IMR-90 (cell line): ENCODE measurements at regions not wholly inside any gene's neighbourhood (a gene's known extent, or its start where the extent isn't known, plus 50 kb on each side); places are given as distances from the start of the nearest gene placed in this dataset.
A peak's percentile ranks its signal among the peaks of the same experiment; 100 is the strongest.

Source experiments
- ATAC-seq: fragments of 200-7000 bp; cut with Tn5 transposase; 2 replicates; pipeline ENCODE4 v1.9.1; 2020; ENCODE audit warnings: low read depth, mild to moderate bottlenecking, moderate library complexity
- BruUV-seq: library from RNA; stranded (reverse); fragments of 400-500 nt; replicated peaks from 2 replicates; lab custom pipeline; 2021; lab: Mats Ljungman, UMichigan
- CTCF ChIA-PET: fragments of 300-600 bp; formaldehyde crosslinking; extraction: SDS; loops from one replicate; lab custom pipeline; 2021; ENCODE audit warnings: antibody characterized with exemption; lab: Yijun Ruan, JAX
- POLR2A ChIA-PET: fragments of 300-600 bp; sonication (Branson Sonifier 250); formaldehyde crosslinking; loops from one replicate; lab custom pipeline; 2022; ENCODE audit warnings: antibody characterized with exemption; ENCODE audit not compliant: unreplicated experiment; lab: Charles Lee
- DNase-seq: peaks from one replicate; pipeline ENCODE4 v3.0.0; 2013
- H2AFZ ChIP-seq: replicated peaks from 2 replicates; pipeline ENCODE3; 2013; ENCODE audit warnings: low read length, mild to moderate bottlenecking; ENCODE audit not compliant: poor library complexity
- H2AK5ac ChIP-seq: 2 replicates; pipeline ENCODE4 v1.6.1; 2013; ENCODE audit warnings: low read depth, low read length, inconsistent platforms
- H2AK9ac ChIP-seq: replicated peaks from 2 replicates; pipeline ENCODE3; 2013; ENCODE audit warnings: mild to moderate bottlenecking, low read depth, low read length, moderate library complexity; ENCODE audit not compliant: poor library complexity
- H2BK120ac ChIP-seq: 2 replicates; pipeline ENCODE4 v1.6.1; 2013; ENCODE audit warnings: low read depth, low read length, inconsistent platforms
- H2BK15ac ChIP-seq: 3 replicates; pipeline ENCODE4 v1.6.1; 2013; ENCODE audit warnings: low read depth, low read length, inconsistent platforms
- H2BK20ac ChIP-seq: 2 replicates; pipeline ENCODE4 v1.6.1; 2013; ENCODE audit warnings: low read depth, mild to moderate bottlenecking, inconsistent platforms, low read length, moderate library complexity
- H2BK5ac ChIP-seq: 2 replicates; pipeline ENCODE4 v1.6.1; 2013; ENCODE audit warnings: mild to moderate bottlenecking, low read depth, low read length, inconsistent platforms; ENCODE audit not compliant: poor library complexity, severe bottlenecking
- H3K14ac ChIP-seq: replicated peaks from 2 replicates; pipeline ENCODE4 v1.6.1; 2013; ENCODE audit warnings: low read depth, low read length, inconsistent platforms
- H3K18ac ChIP-seq: 2 replicates; pipeline ENCODE4 v1.6.1; 2013; ENCODE audit warnings: low read depth, low read length, control low read depth
- H3K23ac ChIP-seq: 2 replicates; pipeline ENCODE4 v1.6.1; 2013; ENCODE audit warnings: low read depth, low read length, inconsistent platforms
- H3K27ac ChIP-seq: 2 replicates; pipeline ENCODE4 v1.5.1; 2013; ENCODE audit warnings: mild to moderate bottlenecking, control low read depth, low read length; ENCODE audit not compliant: insufficient read depth
- H3K27me3 ChIP-seq: 2 replicates; pipeline ENCODE4 v1.6.1; 2013; ENCODE audit warnings: low read length; ENCODE audit not compliant: control insufficient read depth, insufficient read depth
- H3K36me3 ChIP-seq: 2 replicates; pipeline ENCODE4 v1.6.1; 2013; ENCODE audit warnings: low read length, mixed read lengths; ENCODE audit not compliant: control insufficient read depth, insufficient read depth
- H3K4ac ChIP-seq: 2 replicates; pipeline ENCODE4 v1.6.1; 2013; ENCODE audit warnings: low read depth, low read length, inconsistent platforms
- H3K4me1 ChIP-seq: 2 replicates; pipeline ENCODE4 v1.6.1; 2013; ENCODE audit warnings: low read length, mixed read lengths; ENCODE audit not compliant: control insufficient read depth, insufficient read depth
- H3K4me2 ChIP-seq: 2 replicates; pipeline ENCODE4 v1.6.1; 2013; ENCODE audit warnings: low read depth, mild to moderate bottlenecking, control low read depth, low read length, moderate library complexity
- H3K4me3 ChIP-seq: 2 replicates; pipeline ENCODE4 v1.5.1; 2013; ENCODE audit warnings: low read depth, mild to moderate bottlenecking, control low read depth, low read length, moderate library complexity; ENCODE audit not compliant: insufficient read depth
- H3K56ac ChIP-seq: 2 replicates; pipeline ENCODE4 v1.6.1; 2013; ENCODE audit warnings: low read length, inconsistent platforms; ENCODE audit not compliant: insufficient read depth; ENCODE audit errors: extremely low read depth
- H3K79me1 ChIP-seq, 2 experiments: 2 replicates each; pipeline ENCODE4 v1.6.1; 2013; ENCODE audit warnings: low read length in 2 of 2, inconsistent platforms in 1 of 2, low read depth in 1 of 2
- H3K9ac ChIP-seq: 2 replicates; pipeline ENCODE4 v1.6.1; 2013; ENCODE audit warnings: low read depth, low read length, control low read depth
- H3K9me1 ChIP-seq: 2 replicates; pipeline ENCODE4 v1.6.1; 2013; ENCODE audit warnings: low read length, inconsistent platforms; ENCODE audit not compliant: insufficient read depth
- H3K9me3 ChIP-seq: 2 replicates; pipeline ENCODE4 v1.6.1; 2013; ENCODE audit warnings: low read length; ENCODE audit not compliant: control insufficient read depth, insufficient read depth
- H4K20me1 ChIP-seq: 2 replicates; pipeline ENCODE4 v1.6.1; 2013; ENCODE audit warnings: low read length, inconsistent platforms; ENCODE audit not compliant: insufficient read depth
- H4K5ac ChIP-seq: 2 replicates; pipeline ENCODE4 v1.6.1; 2013; ENCODE audit warnings: mild to moderate bottlenecking, low read depth, low read length, control low read depth
- H4K8ac ChIP-seq, 2 experiments: 2 replicates each; pipeline ENCODE4 v1.6.1; 2013; ENCODE audit warnings: low read depth in 2 of 2, low read length in 2 of 2, control low read depth in 1 of 2, inconsistent platforms in 1 of 2
- H4K91ac ChIP-seq: 2 replicates; pipeline ENCODE4 v1.6.1; 2013; ENCODE audit warnings: low read depth, low read length, inconsistent platforms; ENCODE audit not compliant: insufficient read depth
- BHLHE40 ChIP-seq: fragments of 150-350 bp; IDR thresholded peaks from 2 replicates; pipeline ENCODE4 v1.6.1; 2016; ENCODE audit warnings: mild to moderate bottlenecking, low read depth, low read length
- CEBPB ChIP-seq: IDR thresholded peaks from 2 replicates; pipeline ENCODE4 v1.6.1; 2012; ENCODE audit warnings: low read depth, low read length, improper control_type of control experiment
- CHD1 ChIP-seq: IDR thresholded peaks from 2 replicates; pipeline ENCODE4 v1.6.1; 2012; ENCODE audit warnings: low read depth, low read length, improper control_type of control experiment
- CTCF ChIP-seq: conservative IDR thresholded peaks from 2 replicates; pipeline ENCODE4 v1.5.1; 2012; ENCODE audit warnings: mild to moderate bottlenecking, low read depth, low read length, improper control_type of control experiment
- ELK1 ChIP-seq: fragments of 150-350 bp; IDR thresholded peaks from 2 replicates; pipeline ENCODE4 v1.6.1; 2016; ENCODE audit warnings: low read depth, mild to moderate bottlenecking, low read length, moderate library complexity, borderline replicate concordance
- FOS ChIP-seq: fragments of 150-350 bp; IDR thresholded peaks from 2 replicates; pipeline ENCODE4 v1.6.1; 2016; ENCODE audit warnings: low read depth, low read length
- MAFK ChIP-seq: IDR thresholded peaks from 2 replicates; pipeline ENCODE4 v1.6.1; 2012; ENCODE audit warnings: low read depth, low read length, improper control_type of control experiment
- MAZ ChIP-seq: IDR thresholded peaks from 2 replicates; pipeline ENCODE4 v1.6.1; 2012; ENCODE audit warnings: low read depth, mild to moderate bottlenecking, low read length, improper control_type of control experiment, moderate library complexity, borderline replicate concordance
- NFE2L2 ChIP-seq: fragments of 150-350 bp; IDR thresholded peaks from 2 replicates; pipeline ENCODE4 v1.6.1; 2016; ENCODE audit warnings: low read depth, mild to moderate bottlenecking, low read length
- POLR2A ChIP-seq: IDR thresholded peaks from 2 replicates; pipeline ENCODE4 v1.6.1; 2012; ENCODE audit warnings: mild to moderate bottlenecking, low read depth, low read length
- RAD21 ChIP-seq: IDR thresholded peaks from 2 replicates; pipeline ENCODE4 v1.6.1; 2012; ENCODE audit warnings: low read length, improper control_type of control experiment
- RCOR1 ChIP-seq: IDR thresholded peaks from 2 replicates; pipeline ENCODE4 v1.6.1; 2012; ENCODE audit warnings: mild to moderate bottlenecking, low read length, improper control_type of control experiment; ENCODE audit not compliant: insufficient replicate concordance
- RFX5 ChIP-seq: IDR thresholded peaks from 2 replicates; pipeline ENCODE4 v1.8.0; 2012; ENCODE audit warnings: low read depth, mild to moderate bottlenecking, low read length, moderate library complexity
- SMC3 ChIP-seq: fragments of 150-350 bp; IDR thresholded peaks from 2 replicates; pipeline ENCODE4 v1.6.1; 2016; ENCODE audit warnings: low read depth, mild to moderate bottlenecking, antibody characterized with exemption, low read length, moderate library complexity
- WGBS, 2 experiments: methylation state at CpG; one replicate each; pipeline versions ENCODE4 v1.1.5 to v1.1.7; 2013; ENCODE audit warnings: missing lambda C conversion rate in 2 of 2; ENCODE audit not compliant: insufficient read length in 1 of 2; ENCODE audit errors: extremely low coverage in 2 of 2; 5-methylcytosine and 5-hydroxymethylcytosine counted together
- dilution Hi-C: fragments of 300-500 bp; cut with HindIII; formaldehyde crosslinking; loops from one replicate; pipeline ENCODE4 v1.14.3; 2018; ENCODE audit warnings: low sequenced_read_pairs; ENCODE audit not compliant: unreplicated experiment
- in situ Hi-C: fragments of 300-500 bp; cut with MboI; formaldehyde crosslinking; loops from 3 replicates; pipeline ENCODE4 v1.14.3; 2019; ENCODE audit warnings: low sequenced_read_pairs, inconsistent platforms, mixed read lengths
- intact Hi-C: fragments of 100-400 bp; cut with micrococcal nuclease; formaldehyde crosslinking; loops from 2 replicates; pipeline ENCODE4 v1.10.0; 2022
- TF ChIP-seq, protein P1 (sequence below): fragments of 150-350 bp; IDR thresholded peaks from 2 replicates; pipeline ENCODE4 v1.6.1; 2017; ENCODE audit warnings: mild to moderate bottlenecking, antibody characterized with exemption, low read length, low read depth

DNA sequence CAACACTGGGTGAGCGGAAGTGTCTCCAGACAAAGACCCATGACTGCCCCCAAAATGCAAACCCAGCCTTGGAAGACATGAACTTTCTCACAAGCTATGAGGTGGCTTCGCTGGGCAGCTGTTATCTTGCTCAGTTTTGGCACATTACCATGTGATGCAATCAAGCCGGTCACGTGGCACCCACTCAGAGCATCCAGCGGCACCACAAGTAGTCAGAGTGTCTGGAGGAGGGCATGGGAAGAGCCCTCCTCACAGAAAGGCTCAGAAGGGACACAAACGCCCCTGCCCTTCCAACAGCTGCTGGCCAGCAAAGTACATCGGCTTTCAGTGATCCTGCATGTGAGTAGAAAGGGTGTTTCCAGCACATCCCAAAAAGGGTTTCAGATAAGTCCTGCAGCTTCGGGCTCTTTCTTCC lies 145.5 kb upstream of the IRF2BP2 start:
- Histone ChIP-seq H4K5ac (no peak overlapping the region; the same call in 1 of the 2 replicates), H2AK5ac (peak overlapping the region; percentile 56; the same call in 1 of the 2 replicates), H3K14ac (peak overlapping the region; percentile 55), H4K8ac (peak overlapping the region in 1 of 2 experiments; percentile 58; a peak in 1 of 4 replicates), H2BK5ac (peak overlapping the region; percentile 37), H3K27ac (peak overlapping the region; percentile 36), H3K79me1 (no peaks in the 10 kb centered on the region), H3K9ac (peak overlapping the region; percentile 9; the same call in 1 of the 2 replicates), H3K36me3 (no peaks in the 10 kb centered on the region), H2BK20ac (peak overlapping the region; percentile 69), H4K91ac (peak overlapping the region; percentile 68; the same call in 1 of the 2 replicates), H3K9me1 (peaks cover 3% of the 10 kb centered on the region; the same call in 1 of the 2 replicates), H3K18ac (peak overlapping the region; percentile 19), H3K4ac (peak overlapping the region; percentile 55), H2AK9ac (peak overlapping the region; percentile 74), H4K20me1 (no peaks in the 10 kb centered on the region), H2BK120ac (peak overlapping the region; percentile 23), H3K4me1 (peaks cover 10% of the 10 kb centered on the region), H3K56ac (0 out of 2 replicates have a peak overlapping the region, but pooled peaks have one; percentile 31), H3K9me3 (no peaks in the 10 kb centered on the region), H3K4me3 (no peak overlapping the region), H3K4me2 (peak overlapping the region; percentile 40), H3K23ac (no peak overlapping the region), H3K27me3 (no peaks in the 10 kb centered on the region), H2AFZ (peak overlapping the region; percentile 82), H2BK15ac (peak overlapping the region; percentile 65)
- ChIA-PET POLR2A (no interaction called here), CTCF (interaction anchor here (1.0 kb wide), 1 partner anchor 187 kb away, joined by 3 read pairs; no protein-coding TSS in a partner anchor)
- ATAC-seq = peak; percentile 92
- DNase-seq = peak; percentile 95
- BruUV-seq = no TSS peak
- intact Hi-C loops = no loop called here
- in situ Hi-C loops = no loop called here
- 0% methylated on average over 3 of the region's 8 CpGs; no CpG with 5 or more reads in 1 of the 2 experiments for WGBS, 2 experiments
- dilution Hi-C loops = no loop called here
- TF ChIP-seq CHD1 (no peak; the same call in 1 of the 2 replicates), RFX5 (no peak), POLR2A (no peak), SMC3 (no peak; the same call in 1 of the 2 replicates), MAZ (0 out of 2 replicates have a peak, but pooled peaks have one; percentile 18), NFE2L2 (no peak), CTCF (no peak), CEBPB (peak; percentile 100), RAD21 (no peak; the same call in none of the 2 replicates), MAFK (no peak), FOS (peak; percentile 26; the same call in 1 of the 2 replicates), RCOR1 (peak; percentile 36), BHLHE40 (peak; percentile 93), ELK1 (no peak)
- TF ChIP-seq, protein P1, sequence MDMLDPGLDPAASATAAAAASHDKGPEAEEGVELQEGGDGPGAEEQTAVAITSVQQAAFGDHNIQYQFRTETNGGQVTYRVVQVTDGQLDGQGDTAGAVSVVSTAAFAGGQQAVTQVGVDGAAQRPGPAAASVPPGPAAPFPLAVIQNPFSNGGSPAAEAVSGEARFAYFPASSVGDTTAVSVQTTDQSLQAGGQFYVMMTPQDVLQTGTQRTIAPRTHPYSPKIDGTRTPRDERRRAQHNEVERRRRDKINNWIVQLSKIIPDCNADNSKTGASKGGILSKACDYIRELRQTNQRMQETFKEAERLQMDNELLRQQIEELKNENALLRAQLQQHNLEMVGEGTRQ = peak; percentile 99
